ENCODE measurements at regions not wholly inside any gene's neighbourhood (a gene's known extent, or its start where the extent isn't known, plus 50 kb on each side); places are given as distances from the start of the nearest gene placed in this dataset.

DNA sequence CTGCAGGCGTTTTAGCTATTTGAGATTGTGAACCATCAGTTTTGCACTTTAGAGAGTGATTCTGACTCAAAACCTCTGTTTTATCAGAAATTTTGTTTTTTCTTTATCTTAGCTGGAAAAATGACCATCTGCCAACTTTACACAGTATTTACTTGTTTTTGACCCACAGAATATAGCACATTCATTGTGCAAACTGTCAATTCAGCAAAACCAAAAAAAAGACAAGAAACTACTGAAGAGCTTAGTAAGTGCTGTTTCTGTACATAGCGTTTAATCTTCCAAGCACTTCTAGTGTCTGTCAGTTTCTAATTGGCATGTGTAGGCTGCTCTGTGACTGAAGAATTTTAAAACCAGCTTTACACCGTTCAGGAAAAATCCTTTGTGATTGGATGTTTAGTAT lies 76.0 kb upstream of the VANGL1 start:
- H3K9me3 ChIP-seq: peaks cover 15% of the 10 kb centered on the region
- H3K79me2 ChIP-seq (ENCODE audit: insufficient read depth): no peaks in the 10 kb centered on the region
- peaks cover 0 to 5% of the 10 kb centered on the region in 2 experiments; a peak in 2 of 4 replicates for H3K4me1 ChIP-seq (ENCODE audit: control insufficient read depth in 1 of 2, insufficient read depth in 2 of 2, low read depth in 1 of 2, low read length in 1 of 2)
- peak overlapping the region in 1 of 2 experiments; percentile 74; a peak in 2 of 4 replicates for H3K27ac ChIP-seq (ENCODE audit: low read depth in 2 of 2, low read length in 1 of 2)
- no peak overlapping the region for H3K9ac ChIP-seq
- WGBS (ENCODE audit: low lambda C conversion rate): 58% methylated on average over 3 of the region's 3 CpGs
- H3K27me3 ChIP-seq (ENCODE audit: insufficient read depth): no peaks in the 10 kb centered on the region
- no peak overlapping the region for H3K4me3 ChIP-seq (ENCODE audit: low read depth in 2 of 2, low read length in 1 of 2)
- DNase-seq: no peak
- no peaks in the 10 kb centered on the region for H3K36me3 ChIP-seq (replicated peaks in 1 of 2; ENCODE audit: control insufficient read depth in 1 of 2, insufficient read depth in 2 of 2, low read length in 1 of 2)
- H3K9me2 ChIP-seq: no peaks in the 10 kb centered on the region
- no peaks in the 10 kb centered on the region for H3F3A ChIP-seq (replicated peaks; ENCODE audit: insufficient read depth)
- no peak overlapping the region for H2AFZ ChIP-seq (ENCODE audit: low read depth)
- ChIA-PET POLR2A (no interaction called here), CTCF (interaction anchor here (0.6 to 3.7 kb wide), 7 partner anchors 21 to 1912 kb away, joined by 3 to 14 read pairs (median 4); no protein-coding TSS in a partner anchor)
- no peak overlapping the region for H3K4me2 ChIP-seq
- TF ChIP-seq, protein P1, sequence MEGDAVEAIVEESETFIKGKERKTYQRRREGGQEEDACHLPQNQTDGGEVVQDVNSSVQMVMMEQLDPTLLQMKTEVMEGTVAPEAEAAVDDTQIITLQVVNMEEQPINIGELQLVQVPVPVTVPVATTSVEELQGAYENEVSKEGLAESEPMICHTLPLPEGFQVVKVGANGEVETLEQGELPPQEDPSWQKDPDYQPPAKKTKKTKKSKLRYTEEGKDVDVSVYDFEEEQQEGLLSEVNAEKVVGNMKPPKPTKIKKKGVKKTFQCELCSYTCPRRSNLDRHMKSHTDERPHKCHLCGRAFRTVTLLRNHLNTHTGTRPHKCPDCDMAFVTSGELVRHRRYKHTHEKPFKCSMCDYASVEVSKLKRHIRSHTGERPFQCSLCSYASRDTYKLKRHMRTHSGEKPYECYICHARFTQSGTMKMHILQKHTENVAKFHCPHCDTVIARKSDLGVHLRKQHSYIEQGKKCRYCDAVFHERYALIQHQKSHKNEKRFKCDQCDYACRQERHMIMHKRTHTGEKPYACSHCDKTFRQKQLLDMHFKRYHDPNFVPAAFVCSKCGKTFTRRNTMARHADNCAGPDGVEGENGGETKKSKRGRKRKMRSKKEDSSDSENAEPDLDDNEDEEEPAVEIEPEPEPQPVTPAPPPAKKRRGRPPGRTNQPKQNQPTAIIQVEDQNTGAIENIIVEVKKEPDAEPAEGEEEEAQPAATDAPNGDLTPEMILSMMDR (IDR thresholded peaks at IDR 0.05): no peak
- 0 out of 2 replicates have a peak, but pooled peaks have one; percentile 41 for TF ChIP-seq GATA2 (CRISPR knock-in tag; IDR thresholded peaks at IDR 0.05)
- H4K20me1 ChIP-seq (ENCODE audit: insufficient read depth): no peaks in the 10 kb centered on the region

DNA sequence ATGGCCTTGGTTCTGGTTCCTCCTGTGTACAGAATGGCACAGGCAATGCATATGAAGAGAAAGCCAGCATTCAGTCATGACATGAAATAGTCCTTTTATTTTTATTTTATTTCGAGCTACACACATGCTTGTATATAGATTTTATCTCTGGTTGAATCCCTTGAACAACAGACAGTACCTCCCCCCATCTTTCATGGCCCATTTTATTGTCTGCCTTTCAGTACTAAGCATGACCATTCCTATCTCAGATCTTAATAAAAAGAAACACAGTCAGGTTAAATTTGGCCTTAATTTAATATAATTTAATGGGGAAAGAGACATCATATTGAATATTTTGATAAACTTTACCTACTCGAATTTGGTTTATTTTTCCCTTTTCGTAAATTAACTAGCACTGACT lies 76.4 kb upstream of the VANGL1 start:
- Histone ChIP-seq H3K27me3 (ENCODE audit: insufficient read depth) (no peaks in the 10 kb centered on the region), H3K4me2 (no peak overlapping the region), H3K79me2 (ENCODE audit: insufficient read depth) (no peaks in the 10 kb centered on the region), H3F3A (replicated peaks; ENCODE audit: insufficient read depth) (no peaks in the 10 kb centered on the region), H3K4me3 (ENCODE audit: low read depth in 2 of 2, low read length in 1 of 2) (no peak overlapping the region), H4K20me1 (ENCODE audit: insufficient read depth) (no peaks in the 10 kb centered on the region), H3K27ac (ENCODE audit: low read depth in 2 of 2, low read length in 1 of 2) (peak overlapping the region in 1 of 2 experiments; percentile 74; a peak in 2 of 4 replicates), H3K9me3 (peaks cover 15% of the 10 kb centered on the region), H3K36me3 (replicated peaks in 1 of 2; ENCODE audit: control insufficient read depth in 1 of 2, insufficient read depth in 2 of 2, low read length in 1 of 2) (no peaks in the 10 kb centered on the region), H3K9me2 (no peaks in the 10 kb centered on the region), H3K9ac (no peak overlapping the region), H2AFZ (ENCODE audit: low read depth) (no peak overlapping the region), H3K4me1 (ENCODE audit: control insufficient read depth in 1 of 2, insufficient read depth in 2 of 2, low read depth in 1 of 2, low read length in 1 of 2) (peaks cover 0 to 5% of the 10 kb centered on the region in 2 experiments; a peak in 2 of 4 replicates)
- TF ChIP-seq GATA2 (CRISPR knock-in tag; IDR thresholded peaks at IDR 0.05) (peak; percentile 88), FOSL2 (IDR thresholded peaks at IDR 0.05; ENCODE audit: borderline replicate concordance, low read depth) (no peak), YY1 (IDR thresholded peaks at IDR 0.05; ENCODE audit: low read depth) (no peak), EZH2phosphoT487 (IDR thresholded peaks at IDR 0.05; ENCODE audit: borderline replicate concordance, low read depth) (no peak)
- TF ChIP-seq, protein P2, sequence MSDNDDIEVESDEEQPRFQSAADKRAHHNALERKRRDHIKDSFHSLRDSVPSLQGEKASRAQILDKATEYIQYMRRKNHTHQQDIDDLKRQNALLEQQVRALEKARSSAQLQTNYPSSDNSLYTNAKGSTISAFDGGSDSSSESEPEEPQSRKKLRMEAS (IDR thresholded peaks at IDR 0.05; ENCODE audit: low read depth): no peak
- TF ChIP-seq, protein P1 (IDR thresholded peaks at IDR 0.05): no peak
- 41% methylated on average over 3 of the region's 3 CpGs for WGBS (ENCODE audit: low lambda C conversion rate)
- POLR2A ChIA-PET: no interaction called here
- CTCF ChIA-PET: interaction anchor here (0.9 to 3.7 kb wide), 6 partner anchors 21 to 426 kb away, joined by 3 to 14 read pairs (median 4); no protein-coding TSS in a partner anchor
- peak; percentile 51 for DNase-seq
